Coronary artery (tissue), 2 donors: ENCODE measurements at regions not wholly inside any gene's neighbourhood (a gene's known extent, or its start where the extent isn't known, plus 50 kb on each side); places are given as distances from the start of the nearest gene placed in this dataset.

Experiments
- DNase-seq: peaks from one replicate; pipeline ENCODE4 v3.0.0-alpha.2; 2017; ENCODE audit warnings: low spot score
- H3K27ac ChIP-seq, 2 donors: fragments of 200-600 bp; sonication (generic); one replicate each; pipeline ENCODE4 v1.5.1; 2016 to 2019
- H3K4me3 ChIP-seq: fragments of 200-600 bp; sonication (generic); 2 replicates; pipeline ENCODE4 v1.5.1; 2016; ENCODE audit warnings: mild to moderate bottlenecking, moderate library complexity
- TF ChIP-seq, protein P1 (sequence below): fragments of 200-600 bp; sonication (generic); IDR thresholded peaks from one replicate; pipeline ENCODE4 v1.5.1; 2019; ENCODE audit warnings: antibody characterized with exemption

DNA sequence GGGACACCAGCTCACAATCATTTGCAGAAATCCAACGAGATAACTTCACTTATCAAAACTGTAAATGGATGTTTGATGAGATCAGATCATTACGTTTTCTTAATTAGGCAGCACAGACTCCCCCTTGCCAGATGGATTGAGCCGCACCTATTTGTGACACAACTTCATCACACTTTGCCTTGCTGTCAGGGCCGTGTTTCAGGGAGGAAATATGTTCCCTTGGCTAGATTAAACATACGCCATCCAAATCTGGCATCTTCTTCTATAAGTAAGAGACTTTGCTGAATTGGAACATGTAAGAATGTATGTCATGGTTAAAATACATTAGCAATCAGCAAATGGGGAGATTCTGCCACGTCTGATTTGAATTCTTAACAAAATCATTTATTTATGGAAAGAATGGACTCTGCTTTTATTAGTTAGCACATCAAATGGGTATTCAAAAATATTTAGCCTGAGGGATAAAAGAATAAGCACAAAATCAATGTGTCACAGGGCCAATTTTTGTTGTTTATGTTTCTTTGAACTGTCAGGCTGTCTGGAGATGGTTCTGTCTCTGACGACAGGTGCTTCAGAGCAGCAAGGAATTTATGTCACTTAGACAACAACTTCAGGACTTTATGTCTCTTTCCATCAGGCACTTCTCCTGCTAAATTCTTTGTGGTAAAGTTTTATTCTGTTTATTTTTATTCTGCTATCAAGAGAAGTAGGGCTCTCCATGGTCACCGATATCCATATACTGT, 326.1 kb upstream of the NCAM1 start:
- no peak for DNase-seq
- Histone ChIP-seq H3K4me3 (no peak overlapping the region), H3K27ac (no peak overlapping the region)
- TF ChIP-seq, protein P1, sequence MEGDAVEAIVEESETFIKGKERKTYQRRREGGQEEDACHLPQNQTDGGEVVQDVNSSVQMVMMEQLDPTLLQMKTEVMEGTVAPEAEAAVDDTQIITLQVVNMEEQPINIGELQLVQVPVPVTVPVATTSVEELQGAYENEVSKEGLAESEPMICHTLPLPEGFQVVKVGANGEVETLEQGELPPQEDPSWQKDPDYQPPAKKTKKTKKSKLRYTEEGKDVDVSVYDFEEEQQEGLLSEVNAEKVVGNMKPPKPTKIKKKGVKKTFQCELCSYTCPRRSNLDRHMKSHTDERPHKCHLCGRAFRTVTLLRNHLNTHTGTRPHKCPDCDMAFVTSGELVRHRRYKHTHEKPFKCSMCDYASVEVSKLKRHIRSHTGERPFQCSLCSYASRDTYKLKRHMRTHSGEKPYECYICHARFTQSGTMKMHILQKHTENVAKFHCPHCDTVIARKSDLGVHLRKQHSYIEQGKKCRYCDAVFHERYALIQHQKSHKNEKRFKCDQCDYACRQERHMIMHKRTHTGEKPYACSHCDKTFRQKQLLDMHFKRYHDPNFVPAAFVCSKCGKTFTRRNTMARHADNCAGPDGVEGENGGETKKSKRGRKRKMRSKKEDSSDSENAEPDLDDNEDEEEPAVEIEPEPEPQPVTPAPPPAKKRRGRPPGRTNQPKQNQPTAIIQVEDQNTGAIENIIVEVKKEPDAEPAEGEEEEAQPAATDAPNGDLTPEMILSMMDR = no peak

DNA sequence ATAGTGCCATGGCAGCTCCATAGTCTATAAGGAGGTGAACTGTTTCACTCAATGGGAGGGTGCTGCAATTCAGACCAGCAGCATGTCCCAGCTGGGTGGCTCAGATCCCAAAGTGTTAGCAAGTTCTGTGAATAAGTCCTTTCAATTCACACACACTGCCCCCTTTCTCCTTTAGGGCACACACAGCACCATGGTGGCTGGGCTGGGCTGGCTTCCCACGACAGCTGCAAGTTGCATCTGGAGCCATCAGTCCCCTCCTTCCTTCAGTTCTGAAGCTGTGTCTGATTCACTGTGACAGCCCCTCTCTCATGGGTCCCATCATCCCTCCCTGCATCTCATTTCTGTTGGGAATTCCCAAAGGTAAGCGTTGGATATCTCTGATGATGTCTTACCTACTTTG, 324.1 kb upstream of the NCAM1 start:
- DNase-seq = no peak
- TF ChIP-seq, protein P1 = no peak
- H3K4me3 ChIP-seq = no peak overlapping the region
- no peak overlapping the region for H3K27ac ChIP-seq

DNA sequence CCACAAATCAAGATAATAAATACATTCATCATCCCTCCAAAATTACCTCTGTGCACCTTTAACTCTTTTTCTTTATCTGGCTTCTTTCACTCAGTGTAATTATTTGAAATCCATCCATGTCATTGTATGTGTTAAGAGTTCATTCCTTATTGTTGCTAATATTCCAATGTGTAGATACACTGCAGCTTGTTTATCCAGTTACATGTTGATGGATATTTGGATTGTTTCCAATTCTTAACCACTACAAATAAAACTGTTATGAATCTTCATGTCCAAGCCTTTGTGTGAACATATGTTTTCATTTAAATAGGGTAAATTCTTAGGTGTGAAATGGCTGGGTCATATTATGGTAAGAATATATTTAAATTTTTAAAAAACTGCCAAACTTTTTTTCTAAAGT, 323.3 kb upstream of the NCAM1 start:
- Histone ChIP-seq H3K27ac (no peak overlapping the region), H3K4me3 (no peak overlapping the region)
- no peak for DNase-seq
- TF ChIP-seq, protein P1 = no peak

DNA sequence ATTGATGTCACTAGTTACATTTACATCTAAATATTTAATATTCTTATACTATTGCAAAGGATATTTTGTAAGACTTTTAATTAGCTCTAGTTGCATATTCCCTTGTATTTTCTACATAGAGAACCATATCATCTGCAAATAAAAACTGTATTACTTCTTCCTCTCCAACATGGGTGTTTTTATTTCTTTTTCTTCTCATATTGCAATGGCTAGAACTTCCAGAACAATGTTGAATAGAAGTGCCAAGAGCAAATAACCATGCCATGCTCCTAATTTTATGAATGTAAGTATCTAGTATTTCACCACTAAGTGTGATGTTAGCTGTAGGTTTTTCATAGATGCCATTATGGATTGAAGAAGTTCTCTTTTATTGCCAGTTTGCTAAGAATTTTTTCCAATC, 321.8 kb upstream of the NCAM1 start:
- Histone ChIP-seq H3K4me3 (no peak overlapping the region), H3K27ac (no peak overlapping the region)
- TF ChIP-seq, protein P1 = no peak
- DNase-seq = no peak

DNA sequence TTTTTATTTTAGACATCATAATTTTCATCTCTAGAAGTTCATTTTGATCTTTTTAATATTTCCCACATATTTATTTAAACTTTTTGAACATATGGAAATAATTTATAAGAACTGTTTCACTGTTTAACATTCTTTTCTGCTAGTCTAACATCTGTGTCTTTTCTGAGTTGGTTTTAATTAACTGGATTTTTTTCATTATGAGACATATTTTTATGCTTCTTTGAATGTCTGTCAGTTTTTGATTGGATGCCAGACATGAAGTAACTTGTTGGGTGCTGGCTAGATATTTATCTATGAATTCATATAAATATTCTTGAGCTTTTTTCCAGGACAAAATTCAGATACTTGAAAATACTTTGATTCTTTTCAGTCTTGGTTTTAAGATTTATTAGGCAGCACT, 317.8 kb upstream of the NCAM1 start:
- TF ChIP-seq, protein P1 = no peak
- DNase-seq = no peak
- Histone ChIP-seq H3K27ac (no peak overlapping the region), H3K4me3 (no peak overlapping the region)

DNA sequence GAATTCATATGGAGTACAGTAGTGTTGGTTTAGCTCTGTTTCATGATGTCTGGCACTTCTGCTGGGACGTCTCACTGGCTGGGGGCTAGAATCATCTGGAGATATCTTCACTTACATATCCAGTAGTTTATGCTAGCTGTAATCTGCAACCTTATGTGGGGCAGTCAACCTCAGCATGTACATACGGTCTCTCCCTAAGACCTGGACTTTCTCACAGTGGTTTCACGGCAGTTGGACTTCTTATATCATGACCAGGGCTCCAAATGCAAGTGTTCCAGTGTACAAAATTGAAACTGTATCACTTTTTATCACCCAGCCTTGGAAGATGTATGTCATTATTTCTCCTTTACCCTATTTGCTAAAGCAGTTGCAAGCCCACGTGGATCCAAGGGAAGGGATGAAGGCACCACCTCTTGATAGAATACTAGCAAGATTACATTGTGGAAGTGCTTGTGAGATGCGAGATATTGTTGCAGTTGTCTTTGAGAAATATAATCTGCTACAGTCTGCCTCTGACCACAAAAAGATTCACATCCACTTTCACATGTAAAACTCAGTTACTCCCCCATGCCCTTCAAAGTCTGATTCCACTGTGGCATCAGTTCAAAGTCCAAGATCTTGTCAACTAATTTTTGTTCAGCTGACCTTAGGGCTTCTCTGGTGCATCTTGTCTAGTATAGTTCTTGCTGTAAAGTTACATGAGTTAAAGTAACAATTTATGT, 316.6 kb upstream of the NCAM1 start:
- TF ChIP-seq, protein P1 = no peak
- Histone ChIP-seq H3K27ac (no peak overlapping the region), H3K4me3 (no peak overlapping the region)
- no peak for DNase-seq

DNA sequence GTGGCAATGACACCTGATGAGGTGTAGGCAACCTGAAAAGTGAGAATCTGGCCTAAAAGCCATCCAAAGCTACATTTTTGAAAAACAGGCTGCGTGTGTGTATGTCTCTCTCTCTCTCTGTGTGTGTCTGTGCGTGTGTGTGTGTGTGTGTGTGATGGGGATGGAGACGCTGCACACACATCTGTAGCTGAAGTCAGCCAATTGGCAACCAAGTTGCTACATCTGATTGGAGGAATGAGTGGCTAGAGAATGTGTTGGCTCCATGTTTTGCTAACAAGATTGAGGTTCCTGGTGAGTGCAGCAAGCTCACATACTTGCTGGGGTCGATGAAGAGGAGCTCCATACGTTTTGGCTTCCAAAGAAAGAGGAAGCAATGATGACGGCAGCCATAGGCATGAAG, 311.4 kb upstream of the NCAM1 start:
- no peak overlapping the region for H3K27ac ChIP-seq
- TF ChIP-seq, protein P1 = no peak
- H3K4me3 ChIP-seq = no peak overlapping the region
- no peak for DNase-seq
